Esophagus squamous epithelium (tissue), 4 donors: ENCODE measurements at regions not wholly inside any gene's neighbourhood (a gene's known extent, or its start where the extent isn't known, plus 50 kb on each side); places are given as distances from the start of the nearest gene placed in this dataset.

Experiments
- CTCF ChIP-seq, 6 experiments: fragments of 450-650 bp in 4 of 6; fragments of 200-600 bp in 2 of 6; sonication (generic) in 2 of 6; IDR thresholded peaks; one replicate each; pipeline ENCODE4 v1.5.1; 2016 to 2019; ENCODE audit warnings: antibody characterized with exemption in 6 of 6, mild to moderate bottlenecking in 4 of 6, moderate library complexity in 4 of 6
- POLR2A ChIP-seq, 4 donors: fragments of 450-650 bp; IDR thresholded peaks; one replicate each; pipeline ENCODE4 v1.6.1; 2017; ENCODE audit warnings: antibody characterized with exemption in 4 of 4, mild to moderate bottlenecking in 4 of 4, moderate library complexity in 3 of 4

DNA sequence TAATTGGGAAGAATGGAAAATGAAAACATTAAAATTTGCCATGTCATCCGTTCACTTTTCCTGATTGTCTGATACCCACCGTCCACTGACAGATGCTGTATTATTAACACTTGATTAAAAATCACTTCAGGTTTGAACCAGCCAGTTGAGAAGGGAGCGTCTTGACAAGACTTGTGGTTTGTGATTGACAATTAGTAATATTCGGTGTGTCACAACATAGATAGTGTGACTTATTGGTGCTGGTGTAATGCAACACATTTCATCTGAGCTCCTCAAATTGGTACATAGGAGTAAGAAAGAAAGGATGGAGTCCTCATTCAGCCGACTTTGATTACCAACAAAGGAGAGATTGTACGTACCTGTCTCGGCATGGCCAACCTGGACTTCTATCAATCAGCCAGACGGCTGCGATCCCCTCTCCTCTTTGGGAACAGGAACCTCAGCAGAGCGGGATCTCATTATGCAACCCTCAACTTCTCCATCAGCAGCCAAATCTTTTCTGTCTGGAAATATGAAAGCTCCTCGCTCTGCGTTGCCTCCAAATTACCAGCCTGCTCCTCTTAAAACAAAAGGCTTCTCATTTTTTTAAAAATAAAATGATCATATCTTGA lies 211.7 kb upstream of the MVB12B start:
- TF ChIP-seq CTCF (IDR thresholded peaks at IDR 0.05): no peak
- TF ChIP-seq POLR2A (IDR thresholded peaks at IDR 0.05): no peak
